ENCODE measurements at regions not wholly inside any gene's neighbourhood (a gene's known extent, or its start where the extent isn't known, plus 50 kb on each side); places are given as distances from the start of the nearest gene placed in this dataset.
"Not testable (repeated sequence)": the region's sequence is repeated elsewhere in the genome, so short reads cannot be mapped to it uniquely, and the experiment has no call there.

DNA sequence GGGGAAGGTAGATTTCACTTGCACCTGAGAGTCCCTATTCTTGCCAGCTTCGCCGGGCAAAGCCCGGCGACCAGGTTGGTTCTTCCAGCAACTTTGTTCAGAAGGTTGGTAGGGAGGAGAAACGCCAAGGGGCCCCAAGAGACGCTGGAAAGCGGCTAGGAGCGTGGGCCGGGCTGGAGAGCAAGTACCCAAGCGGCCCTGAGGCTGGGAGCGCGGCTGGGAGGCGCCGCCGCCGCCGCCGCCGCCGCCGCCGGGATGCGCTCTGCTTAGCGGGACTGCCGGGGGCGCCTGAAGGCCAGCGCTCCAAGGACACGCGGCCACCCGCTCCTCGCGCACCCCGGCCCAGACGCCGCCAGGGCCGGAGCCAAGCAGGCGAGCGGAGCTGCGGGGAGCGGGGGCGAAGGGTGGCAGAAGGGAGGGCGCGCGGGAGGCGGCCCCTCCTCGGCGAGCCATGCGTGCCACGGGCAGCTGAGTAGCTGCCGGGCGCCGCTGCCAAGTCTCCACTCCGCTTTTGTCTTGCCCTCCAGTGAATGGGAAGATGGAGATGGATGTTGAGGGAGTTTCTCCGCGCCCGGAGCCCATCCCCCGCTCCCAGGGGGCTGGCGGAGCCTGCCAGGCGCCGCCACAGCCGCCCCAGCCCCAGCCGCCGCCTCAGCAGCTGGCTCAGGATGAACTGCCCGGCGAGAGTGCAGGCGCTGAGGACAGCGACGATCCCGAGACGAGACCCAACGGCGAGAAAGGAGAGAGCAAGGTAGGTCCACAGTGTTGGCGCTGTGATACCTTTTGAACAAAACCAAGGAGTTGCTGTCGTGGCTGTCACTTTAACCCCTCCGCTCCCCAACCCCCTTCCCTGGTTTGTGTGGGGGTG, 227.4 kb upstream of the AZI2 start:
- no peak for DNase-seq

GRCh38 chr3:28576614-28577200, 228.1 kb upstream of the AZI2 start:
- DNase-seq: no peak

DNA sequence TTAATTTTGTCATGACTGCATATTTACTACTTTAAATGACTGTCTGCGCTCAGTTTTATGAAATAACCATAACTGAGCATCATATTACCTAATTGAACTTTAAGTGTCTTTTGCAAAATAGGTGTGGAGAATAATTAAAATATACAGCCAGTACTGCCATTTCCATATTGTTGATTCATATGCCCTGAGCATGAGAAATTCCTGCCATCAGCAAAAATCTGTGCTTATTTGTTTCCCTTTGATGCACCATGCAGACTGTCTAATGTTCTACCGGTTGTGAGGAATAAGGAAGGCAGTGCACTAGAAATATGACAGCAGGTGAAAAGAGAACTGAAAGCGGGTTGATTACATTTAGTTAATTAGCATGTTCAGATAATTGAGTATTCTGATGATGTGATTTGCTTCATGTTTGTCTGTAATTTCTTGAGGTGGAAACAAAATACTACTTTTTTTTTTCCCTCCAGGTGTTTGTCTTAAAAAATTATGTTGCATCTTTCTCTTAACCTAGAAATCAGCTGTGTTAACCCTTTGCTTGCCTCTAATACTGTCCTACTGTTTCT, 229.4 kb upstream of the AZI2 start:
- no peak for DNase-seq

GRCh38 chr3:28586325-28586724, 237.7 kb upstream of the AZI2 start:
- DNase-seq: no peak

DNA sequence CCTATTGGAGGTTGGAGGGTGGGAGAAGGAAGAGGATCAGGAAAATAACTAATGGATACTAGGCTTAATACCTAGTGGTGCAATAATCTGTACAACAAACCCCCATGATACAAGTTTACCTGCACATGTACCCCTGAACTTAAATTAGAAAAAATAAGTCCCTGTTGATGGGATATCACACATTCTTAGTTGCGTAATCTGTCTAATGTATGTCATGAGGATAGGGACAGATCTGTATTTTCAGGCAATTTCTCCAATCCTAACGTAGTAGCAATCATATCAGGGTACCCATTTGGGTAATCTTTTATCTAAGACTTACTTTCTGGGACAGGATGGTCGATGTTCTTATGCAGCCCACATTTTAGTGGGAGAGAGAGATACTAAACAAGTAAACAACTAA, 239.1 kb upstream of the AZI2 start:
- no peak for DNase-seq

GRCh38 chr3:28590216-28590615, 241.6 kb upstream of the AZI2 start:
- no peak for DNase-seq

DNA sequence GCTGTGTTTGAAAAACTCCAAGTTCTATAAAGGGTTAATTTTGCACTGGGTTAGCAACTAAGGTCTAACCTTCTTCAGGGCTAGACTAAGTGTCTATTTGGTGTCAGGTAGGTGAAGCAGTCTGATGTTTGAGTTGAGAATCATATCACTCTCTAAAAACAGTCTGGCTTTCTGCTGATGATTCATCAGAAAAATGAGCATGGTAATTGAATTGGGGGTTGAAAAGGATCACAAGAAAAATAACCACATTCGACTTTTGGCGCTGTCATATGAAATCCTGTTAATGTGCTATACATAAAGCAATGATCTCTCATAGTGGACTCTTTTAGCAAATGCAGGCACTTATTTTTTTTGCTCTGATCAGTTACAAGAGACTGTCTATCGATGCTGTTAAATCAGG, 242.2 kb upstream of the AZI2 start:
- no peak for DNase-seq

- no peak for DNase-seq
These were observed 246.7 kb upstream of the AZI2 start for GRCh38 chr3:28595372-28595771.

GRCh38 chr3:28597452-28597851, 248.8 kb upstream of the AZI2 start:
- DNase-seq: no peak

GRCh38 chr3:28598165-28598564, 249.5 kb upstream of the AZI2 start:
- no peak for DNase-seq

GRCh38 chr3:28601291-28601690, 252.7 kb upstream of the AZI2 start:
- no peak for DNase-seq

DNA sequence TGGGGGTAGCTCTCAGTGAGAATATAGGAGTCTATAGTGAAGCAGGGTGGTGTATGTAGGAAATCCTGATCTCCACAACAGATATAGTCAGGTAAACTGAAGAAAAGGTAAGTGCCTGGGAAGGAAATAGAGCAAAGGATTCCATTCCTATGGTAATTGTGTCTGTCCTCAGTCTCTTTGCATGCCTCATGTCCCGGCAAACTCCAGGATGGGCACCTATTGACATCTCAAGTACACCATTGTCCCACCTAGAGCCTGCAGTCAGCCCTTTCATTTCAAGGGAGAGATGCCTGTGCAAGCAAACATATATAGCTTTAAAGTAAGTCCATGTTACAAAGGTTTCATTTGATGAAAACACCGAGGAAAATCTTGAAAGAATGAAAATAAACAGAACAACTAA, 257.7 kb upstream of the AZI2 start:
- no peak for DNase-seq

- no peak for DNase-seq
These were observed 263.6 kb upstream of the AZI2 start for GRCh38 chr3:28612232-28612631.

- no peak for DNase-seq
These were observed 265.0 kb upstream of the AZI2 start for GRCh38 chr3:28613511-28614106.

- DNase-seq: no peak
These were observed 266.4 kb upstream of the AZI2 start for GRCh38 chr3:28615071-28615470.

- no peak for DNase-seq
These were observed 267.3 kb upstream of the AZI2 start for GRCh38 chr3:28615971-28616370.

DNA sequence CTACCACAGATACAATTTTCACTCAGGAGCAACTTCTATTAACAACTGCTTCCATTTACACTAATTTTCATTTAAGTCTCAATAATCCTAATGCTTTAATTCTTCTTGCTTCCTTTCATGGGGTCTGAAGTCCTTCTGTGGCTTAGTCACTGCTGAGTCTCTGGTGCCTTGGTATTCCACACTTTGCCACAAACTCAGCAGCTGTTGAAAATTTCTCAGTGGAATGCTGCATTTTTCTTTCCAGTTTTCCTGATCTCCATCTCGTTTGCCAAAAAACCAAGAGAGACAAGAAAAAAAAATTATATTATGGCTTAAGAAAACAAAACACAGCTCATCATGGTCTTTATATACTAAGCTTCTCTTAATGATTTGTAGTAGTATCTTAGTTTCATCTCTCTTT, 269.2 kb upstream of the AZI2 start:
- DNase-seq: no peak

DNA sequence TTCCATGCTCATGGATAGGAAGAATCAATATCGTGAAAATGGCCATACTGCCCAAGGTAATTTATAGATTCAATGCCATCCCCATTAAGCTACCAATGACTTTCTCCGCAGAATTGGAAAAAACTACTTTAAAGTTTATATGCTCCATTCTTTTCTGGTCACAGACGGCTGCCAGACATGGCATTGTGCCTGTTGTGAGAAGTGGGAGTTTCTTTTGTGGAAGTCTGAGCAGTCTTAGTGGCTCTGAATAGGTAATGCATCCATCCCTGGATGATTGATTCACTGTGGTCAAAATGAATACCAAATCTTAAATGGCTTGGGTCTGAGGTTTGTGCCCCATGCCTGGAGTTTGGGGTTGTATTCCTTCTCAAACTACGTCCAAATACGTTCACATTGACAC, 274.5 kb upstream of the AZI2 start:
- no peak for DNase-seq

DNA sequence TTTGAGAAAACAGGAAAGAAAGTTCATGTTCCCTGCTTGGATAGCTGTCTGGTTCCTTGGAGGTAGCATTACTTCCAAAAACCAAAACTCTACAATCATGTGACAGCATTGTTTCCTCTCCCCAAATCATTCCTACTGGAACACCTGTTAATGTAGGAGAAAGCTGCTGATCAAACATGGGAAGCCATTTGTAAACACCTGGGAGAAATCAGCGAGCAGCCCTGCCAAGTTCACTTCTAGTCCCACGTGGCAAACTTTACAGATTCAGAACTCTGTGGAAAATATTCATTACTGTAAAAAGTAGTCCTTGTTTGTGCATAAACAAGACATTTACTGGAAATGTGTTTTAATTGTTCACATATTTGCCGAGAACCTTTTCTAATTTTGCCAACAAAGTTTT, 275.5 kb upstream of the AZI2 start:
- no peak for DNase-seq

GRCh38 chr3:28627843-28628242, 279.2 kb upstream of the AZI2 start:
- not testable (repeated sequence) for DNase-seq

GRCh38 chr3:28634019-28634418, 285.4 kb upstream of the AZI2 start:
- DNase-seq: no peak

GRCh38 chr3:28637742-28638141, 289.1 kb upstream of the AZI2 start:
- no peak for DNase-seq

GRCh38 chr3:28645149-28645548, 296.5 kb upstream of the AZI2 start:
- DNase-seq: no peak

DNA sequence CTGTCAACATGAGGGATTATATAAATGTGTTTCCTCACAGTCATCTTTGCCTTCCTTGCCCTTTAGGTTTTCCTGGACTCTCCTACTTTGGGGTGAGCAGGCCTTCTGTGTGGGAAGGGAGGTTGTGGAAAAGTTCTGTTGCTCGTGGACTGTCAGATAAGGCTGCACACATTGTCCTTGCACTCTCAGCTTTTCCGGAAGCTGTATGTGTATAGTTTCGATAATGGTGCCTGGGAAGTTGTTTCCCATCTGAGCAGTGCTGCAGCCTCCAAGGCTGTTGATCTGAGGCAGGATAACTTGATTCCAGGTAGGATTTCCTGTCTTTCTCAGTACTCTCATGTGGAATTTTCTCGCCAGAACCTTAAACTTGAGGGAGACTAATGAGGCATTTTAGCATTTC, 297.8 kb upstream of the AZI2 start:
- no peak for DNase-seq
